Tibial nerve (tissue), 4 donors: ENCODE measurements at regions not wholly inside any gene's neighbourhood (a gene's known extent, or its start where the extent isn't known, plus 50 kb on each side); places are given as distances from the start of the nearest gene placed in this dataset.
"Not testable (repeated sequence)": the region's sequence is repeated elsewhere in the genome, so short reads cannot be mapped to it uniquely, and the experiment has no call there.

ENCODE experiments used
- DNase-seq, 2 donors: peaks; one replicate each; pipeline ENCODE4 v3.0.0-alpha.2; 2019; ENCODE audit warnings: low spot score in 2 of 2
- H3K27ac ChIP-seq, 4 donors: fragments of 200-600 bp; sonication (generic) in 3 of 4; one replicate each; pipeline ENCODE4 v1.5.1; 2017 to 2019; ENCODE audit warnings: mild to moderate bottlenecking in 1 of 4
- H3K27me3 ChIP-seq, 2 donors: fragments of 200-600 bp; sonication (generic) in 1 of 2; one replicate each; pipeline versions ENCODE4 v1.5.1 to v1.6.0; 2017 to 2019
- H3K36me3 ChIP-seq, 3 donors: fragments of 200-600 bp; sonication (generic); one replicate each; pipeline ENCODE4 v1.5.1; 2018 to 2019
- H3K4me1 ChIP-seq, 4 donors: fragments of 200-600 bp; sonication (generic) in 3 of 4; one replicate each; pipeline ENCODE4 v1.5.1; 2017 to 2019
- H3K4me3 ChIP-seq, 4 donors: fragments of 200-600 bp; sonication (generic) in 3 of 4; one replicate each; pipeline ENCODE4 v1.5.1; 2017 to 2019; ENCODE audit warnings: mild to moderate bottlenecking in 1 of 4, moderate library complexity in 1 of 4
- H3K9me3 ChIP-seq, 4 donors: fragments of 200-600 bp; sonication (generic) in 3 of 4; one replicate each; pipeline ENCODE4 v1.5.1; 2017 to 2019
- CTCF ChIP-seq, 5 experiments: fragments of 200-600 bp in 3 of 5; fragments of 450-650 bp in 2 of 5; sonication (generic) in 3 of 5; IDR thresholded peaks; one replicate each; pipeline ENCODE4 v1.5.1; 2016 to 2019; ENCODE audit warnings: antibody characterized with exemption in 5 of 5, mild to moderate bottlenecking in 3 of 5, moderate library complexity in 2 of 5
- EP300 ChIP-seq, 2 donors: sonication (generic); formaldehyde crosslinking; IDR thresholded peaks; one replicate each; pipeline ENCODE4 v1.6.1; 2017; ENCODE audit warnings: antibody characterized with exemption in 2 of 2, mild to moderate bottlenecking in 1 of 2
- POLR2A ChIP-seq, 2 donors: fragments of 450-650 bp; IDR thresholded peaks; one replicate each; pipeline ENCODE4 v1.6.1; 2017; ENCODE audit warnings: antibody characterized with exemption in 2 of 2, mild to moderate bottlenecking in 2 of 2, moderate library complexity in 2 of 2
- WGBS, 2 donors: methylation state at CpG; one replicate each; pipeline ENCODE4 v1.1.5; 2018; 5-methylcytosine and 5-hydroxymethylcytosine counted together

- H3K9me3 ChIP-seq, result peaks cover 0 to 22% (median 7%) of the 10 kb centered on the region in 4 donors
- peaks cover 0 to 10% of the 10 kb centered on the region in 2 donors for H3K27me3 ChIP-seq
- not testable (repeated sequence) for H3K27ac ChIP-seq, H3K4me1 ChIP-seq, H3K4me3 ChIP-seq, DNase-seq, H3K36me3 ChIP-seq
- WGBS, 2 donors, result 63 to 71% methylated on average over 3 of the region's 3 CpGs
Measured at GRCh38 chr22:22338778-22339177, 94.2 kb downstream of the VPREB1 start.

- TF ChIP-seq POLR2A (IDR thresholded peaks at IDR 0.05) (no peak), EP300 (IDR thresholded peaks at IDR 0.05) (no peak), CTCF (IDR thresholded peaks at IDR 0.05) (no peak)
- 62 to 63% methylated on average over 4 of the region's 4 CpGs for WGBS, 2 donors
- DNase-seq, result no peak
- Histone ChIP-seq H3K27ac (no peak overlapping the region), H3K36me3 (no peaks in the 10 kb centered on the region), H3K4me3 (no peak overlapping the region), H3K27me3 (no peaks in the 10 kb centered on the region), H3K4me1 (no peaks in the 10 kb centered on the region), H3K9me3 (peaks cover 0 to 11% (median 3%) of the 10 kb centered on the region in 4 donors)
Measured at GRCh38 chr22:22341736-22342135, 97.2 kb downstream of the VPREB1 start.

GRCh38 chr22:22342697-22343580 lies 98.4 kb downstream of the VPREB1 start:
- no peaks in the 10 kb centered on the region for H3K36me3 ChIP-seq
- H3K27ac ChIP-seq, result no peak overlapping the region
- DNase-seq, result peak in 1 of 2 donors; percentile 18
- no peak overlapping the region for H3K4me3 ChIP-seq
- H3K27me3 ChIP-seq, result no peaks in the 10 kb centered on the region
- 61 to 66% methylated on average over 8 of the region's 8 CpGs for WGBS, 2 donors
- peak; percentile 36 to 68 (median 56) for TF ChIP-seq CTCF (IDR thresholded peaks at IDR 0.05)
- no peak for TF ChIP-seq POLR2A (IDR thresholded peaks at IDR 0.05)
- TF ChIP-seq EP300 (IDR thresholded peaks at IDR 0.05), result no peak
- H3K4me1 ChIP-seq, result no peaks in the 10 kb centered on the region
- peaks cover 0 to under 1% (median 0%) of the 10 kb centered on the region in 4 donors for H3K9me3 ChIP-seq

- H3K36me3 ChIP-seq, result no peaks in the 10 kb centered on the region
- no peaks in the 10 kb centered on the region for H3K4me1 ChIP-seq
- H3K4me3 ChIP-seq, result no peak overlapping the region
- TF ChIP-seq POLR2A (IDR thresholded peaks at IDR 0.05) (no peak), EP300 (IDR thresholded peaks at IDR 0.05) (no peak), CTCF (IDR thresholded peaks at IDR 0.05) (no peak)
- WGBS, 2 donors, result 65 to 79% methylated on average over 9 of the region's 9 CpGs
- no peak for DNase-seq
- H3K27me3 ChIP-seq, result no peaks in the 10 kb centered on the region
- H3K27ac ChIP-seq, result no peak overlapping the region
- H3K9me3 ChIP-seq, result no peaks in the 10 kb centered on the region
Measured at GRCh38 chr22:22343581-22344296, 99.2 kb downstream of the VPREB1 start.

- no peaks in the 10 kb centered on the region for H3K4me1 ChIP-seq
- H3K9me3 ChIP-seq, result no peaks in the 10 kb centered on the region
- no peaks in the 10 kb centered on the region for H3K36me3 ChIP-seq
- H3K27ac ChIP-seq, result no peak overlapping the region
- TF ChIP-seq CTCF (IDR thresholded peaks at IDR 0.05) (no peak), POLR2A (IDR thresholded peaks at IDR 0.05) (no peak), EP300 (IDR thresholded peaks at IDR 0.05) (no peak)
- H3K4me3 ChIP-seq, result no peak overlapping the region
- H3K27me3 ChIP-seq, result no peaks in the 10 kb centered on the region
- DNase-seq, result no peak
- 68 to 76% methylated on average over 5 of the region's 5 CpGs for WGBS, 2 donors
Measured at GRCh38 chr22:22344430-22344829, 99.8 kb downstream of the VPREB1 start.
